Mammary epithelial cell (primary cell): ENCODE measurements at regions not wholly inside any gene's neighbourhood (a gene's known extent, or its start where the extent isn't known, plus 50 kb on each side); places are given as distances from the start of the nearest gene placed in this dataset.

Experiments used
- EZH2 ChIP-seq: IDR thresholded peaks from 2 replicates; pipeline ENCODE4 v1.6.1; 2012; ENCODE audit warnings: low read length, inconsistent platforms, borderline replicate concordance
- TF ChIP-seq, protein P1 (sequence below), 2 donors: IDR thresholded peaks in 1 of 2; conservative IDR thresholded peaks in 1 of 2; 2 replicates each; pipeline ENCODE4 v1.5.1; 2011 to 2012; ENCODE audit warnings: inconsistent platforms in 2 of 2, low read length in 2 of 2, mild to moderate bottlenecking in 2 of 2, control low read depth in 1 of 2, low read depth in 1 of 2; ENCODE audit not compliant: insufficient read depth in 1 of 2; ENCODE audit errors: extremely low read depth in 1 of 2

DNA sequence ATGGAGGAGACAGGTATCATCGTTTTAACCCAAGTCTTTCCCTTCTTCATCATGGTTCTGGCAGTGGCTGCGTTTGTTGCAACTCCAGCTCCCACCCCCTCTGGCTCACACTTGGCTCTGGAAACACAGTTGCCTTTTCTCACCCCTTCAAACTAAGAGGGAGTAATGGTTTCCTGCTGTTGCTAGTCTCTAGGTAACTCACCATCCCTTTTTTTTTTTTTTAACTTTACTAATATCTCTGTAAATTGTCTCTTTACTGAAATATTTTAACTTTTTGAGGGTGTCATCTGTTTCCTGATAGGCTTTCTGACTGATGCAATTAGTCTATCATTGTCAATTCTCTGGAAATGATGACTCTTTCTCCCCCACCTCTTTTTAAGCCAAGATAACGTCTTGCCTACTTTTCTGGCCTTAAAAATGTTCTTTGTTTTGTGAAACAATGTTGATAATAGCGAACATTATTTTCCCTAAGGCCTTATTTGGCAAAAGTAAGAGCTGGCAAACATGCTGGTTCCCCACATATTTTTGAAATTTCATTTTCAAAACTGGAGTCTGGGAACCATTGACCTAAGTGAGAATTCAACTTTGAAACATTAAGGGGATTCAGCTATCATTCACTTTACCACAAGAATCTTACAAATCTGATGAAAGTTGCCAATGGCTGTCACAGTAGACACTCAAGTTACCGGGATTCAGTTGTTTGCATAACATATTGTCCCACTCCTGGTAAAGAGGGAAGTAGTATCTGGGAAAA is 85.3 kb downstream of the LEPR start:
- TF ChIP-seq, protein P1, sequence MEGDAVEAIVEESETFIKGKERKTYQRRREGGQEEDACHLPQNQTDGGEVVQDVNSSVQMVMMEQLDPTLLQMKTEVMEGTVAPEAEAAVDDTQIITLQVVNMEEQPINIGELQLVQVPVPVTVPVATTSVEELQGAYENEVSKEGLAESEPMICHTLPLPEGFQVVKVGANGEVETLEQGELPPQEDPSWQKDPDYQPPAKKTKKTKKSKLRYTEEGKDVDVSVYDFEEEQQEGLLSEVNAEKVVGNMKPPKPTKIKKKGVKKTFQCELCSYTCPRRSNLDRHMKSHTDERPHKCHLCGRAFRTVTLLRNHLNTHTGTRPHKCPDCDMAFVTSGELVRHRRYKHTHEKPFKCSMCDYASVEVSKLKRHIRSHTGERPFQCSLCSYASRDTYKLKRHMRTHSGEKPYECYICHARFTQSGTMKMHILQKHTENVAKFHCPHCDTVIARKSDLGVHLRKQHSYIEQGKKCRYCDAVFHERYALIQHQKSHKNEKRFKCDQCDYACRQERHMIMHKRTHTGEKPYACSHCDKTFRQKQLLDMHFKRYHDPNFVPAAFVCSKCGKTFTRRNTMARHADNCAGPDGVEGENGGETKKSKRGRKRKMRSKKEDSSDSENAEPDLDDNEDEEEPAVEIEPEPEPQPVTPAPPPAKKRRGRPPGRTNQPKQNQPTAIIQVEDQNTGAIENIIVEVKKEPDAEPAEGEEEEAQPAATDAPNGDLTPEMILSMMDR (conservative IDR thresholded peaks at IDR 0.05 in 1 of 2, IDR thresholded peaks at IDR 0.05 in 1 of 2; ENCODE audit: extremely low read depth in 1 of 2, insufficient read depth in 1 of 2, low read depth in 1 of 2, low read length in 2 of 2): no peak
- no peak for TF ChIP-seq EZH2
